ENCODE measurements at regions not wholly inside any gene's neighbourhood (a gene's known extent, or its start where the extent isn't known, plus 50 kb on each side); places are given as distances from the start of the nearest gene placed in this dataset.

GRCh38 chr12:90077756-90078155, 369.1 kb upstream of the ATP2B1 start:
- Histone ChIP-seq H3K9ac (replicated peaks; ENCODE audit: extremely low read depth, insufficient read depth, low read length) (no peak overlapping the region), H3K9me1 (replicated peaks; ENCODE audit: control insufficient read depth, extremely low read depth, insufficient read depth, low read length) (no peaks in the 10 kb centered on the region), H3K4me3 (replicated peaks in 1 of 3; ENCODE audit: insufficient read depth in 1 of 3, low read depth in 1 of 3, low read length in 3 of 3) (no peak overlapping the region), H3K79me2 (ENCODE audit: control insufficient read depth, insufficient read depth, low read length) (no peaks in the 10 kb centered on the region), H3K27ac (ENCODE audit: insufficient read depth, low read depth, low read length) (no peak overlapping the region), H2AFZ (ENCODE audit: low read depth, low read length) (no peak overlapping the region), H3K4me1 (ENCODE audit: control insufficient read depth, extremely low read depth, insufficient read depth, low read length) (no peaks in the 10 kb centered on the region), H3K36me3 (ENCODE audit: control insufficient read depth in 2 of 2, extremely low read depth in 1 of 2, insufficient read depth in 2 of 2, low read length in 2 of 2) (no peaks in the 10 kb centered on the region), H4K20me1 (replicated peaks; ENCODE audit: control insufficient read depth, extremely low read depth, insufficient read depth, low read length) (no peaks in the 10 kb centered on the region), H3K4me2 (ENCODE audit: insufficient read depth, low read length) (no peak overlapping the region), H3K9me3 (replicated peaks; ENCODE audit: control insufficient read depth, insufficient read depth, low read length) (no peaks in the 10 kb centered on the region), H3K27me3 (ENCODE audit: control insufficient read depth in 2 of 2, insufficient read depth in 2 of 2, low read length in 2 of 2) (no peaks in the 10 kb centered on the region)
- POLR2A ChIA-PET, result no interaction called here
- intact Hi-C loops (cut with micrococcal nuclease), result no loop called here
- dilution Hi-C loops (cut with MboI; ENCODE audit: extremely low pct_ligation_motif_present, low sequenced_read_pairs), result no loop called here
- DNase-seq (ENCODE audit: low read depth, low spot score) (no peak), FAIRE-seq (no peak)
- BruUV-seq (replicated peaks), result no TSS peak
- TF ChIP-seq GATA2 (IDR thresholded peaks at IDR 0.05; ENCODE audit: insufficient read depth, insufficient read length, low read depth, low read length) (no peak), MAX (IDR thresholded peaks at IDR 0.05; ENCODE audit: insufficient read depth, insufficient read length) (no peak), MYC (IDR thresholded peaks at IDR 0.05; ENCODE audit: low read depth, low read length) (no peak), EZH2 (IDR thresholded peaks at IDR 0.05; ENCODE audit: borderline replicate concordance, low read depth, low read length, severe bottlenecking) (no peak), JUN (IDR thresholded peaks at IDR 0.05; ENCODE audit: borderline replicate concordance, insufficient read depth, insufficient read length, low read depth) (no peak), FOS (IDR thresholded peaks at IDR 0.05; ENCODE audit: borderline replicate concordance, insufficient read depth, low read length) (no peak), POLR2AphosphoS5 (IDR thresholded peaks at IDR 0.05; ENCODE audit: insufficient read depth, low read depth, low read length) (no peak), POLR2A (IDR thresholded peaks at IDR 0.05; ENCODE audit: low read depth, low read length) (no peak), CTCF (IDR thresholded peaks at IDR 0.05; ENCODE audit: extremely low read depth in 1 of 2, insufficient read depth in 1 of 2, low read depth in 1 of 2, low read length in 2 of 2) (no peak)
- CTCF ChIA-PET, result interaction anchor here (0.8 to 1.6 kb wide), 3 partner anchors 11 to 25 kb away, joined by 3 to 4 read pairs (median 3); no protein-coding TSS in a partner anchor
